ENCODE measurements at regions not wholly inside any gene's neighbourhood (a gene's known extent, or its start where the extent isn't known, plus 50 kb on each side); places are given as distances from the start of the nearest gene placed in this dataset.

GRCh38 chr4:156192033-156192432 lies 238.4 kb upstream of the CTSO start:
- no peak for DNase-seq (ENCODE audit: low spot score)
- TF ChIP-seq CTCF (IDR thresholded peaks at IDR 0.05): no peak
- no peak overlapping the region for H3K27ac ChIP-seq
- H3K4me3 ChIP-seq: no peak overlapping the region

- no peak for DNase-seq (ENCODE audit: low spot score)
Observed at GRCh38 chr4:156191044-156191781, 237.5 kb upstream of the CTSO start.

GRCh38 chr4:156190615-156191014 lies 236.9 kb upstream of the CTSO start:
- no peak overlapping the region for H3K27ac ChIP-seq
- H3K4me3 ChIP-seq: no peak overlapping the region
- DNase-seq (ENCODE audit: low spot score): no peak
- no peak for TF ChIP-seq CTCF (IDR thresholded peaks at IDR 0.05)

More at GRCh38 chr4:156191044-156191781, 237.5 kb upstream of the CTSO start:
- no peak for TF ChIP-seq CTCF (IDR thresholded peaks at IDR 0.05)
- no peak overlapping the region for H3K4me3 ChIP-seq
- H3K27ac ChIP-seq: no peak overlapping the region

- Histone ChIP-seq H3K4me3 (no peak overlapping the region), H3K27ac (no peak overlapping the region)
- DNase-seq (ENCODE audit: low spot score): no peak
- no peak for TF ChIP-seq CTCF (IDR thresholded peaks at IDR 0.05)
Observed at GRCh38 chr4:156188596-156188995, 234.9 kb upstream of the CTSO start.

GRCh38 chr4:156186111-156186510 lies 232.4 kb upstream of the CTSO start:
- H3K4me3 ChIP-seq: no peak overlapping the region
- H3K27ac ChIP-seq: no peak overlapping the region
- TF ChIP-seq CTCF (IDR thresholded peaks at IDR 0.05): no peak
- DNase-seq (ENCODE audit: low spot score): no peak

GRCh38 chr4:156185514-156186055 lies 231.9 kb upstream of the CTSO start:
- TF ChIP-seq CTCF (IDR thresholded peaks at IDR 0.05): no peak
- H3K27ac ChIP-seq: no peak overlapping the region
- H3K4me3 ChIP-seq: no peak overlapping the region
- no peak for DNase-seq (ENCODE audit: low spot score)

GRCh38 chr4:156182269-156182668 lies 228.6 kb upstream of the CTSO start:
- TF ChIP-seq CTCF (IDR thresholded peaks at IDR 0.05): no peak
- no peak overlapping the region for H3K4me3 ChIP-seq
- no peak for DNase-seq (ENCODE audit: low spot score)
- H3K27ac ChIP-seq: no peak overlapping the region

Data from coronary artery (tissue), 2 donors.